Choroid plexus epithelial cell (primary cell): ENCODE measurements at regions not wholly inside any gene's neighbourhood (a gene's known extent, or its start where the extent isn't known, plus 50 kb on each side); places are given as distances from the start of the nearest gene placed in this dataset.

Experiments used
- DNase-seq: peaks from one replicate; pipeline ENCODE4 v3.0.0-alpha.2; 2010; ENCODE audit warnings: low read depth
- H3K4me3 ChIP-seq: 2 replicates; pipeline ENCODE4 v1.5.1; 2011; ENCODE audit warnings: low read depth, mild to moderate bottlenecking, control low read depth, low read length, moderate library complexity
- TF ChIP-seq, protein P1 (sequence below): conservative IDR thresholded peaks from 2 replicates; pipeline ENCODE4 v1.5.1; 2011; ENCODE audit warnings: low read depth, mild to moderate bottlenecking, control low read depth, inconsistent platforms, low read length, moderate library complexity

- TF ChIP-seq, protein P1, sequence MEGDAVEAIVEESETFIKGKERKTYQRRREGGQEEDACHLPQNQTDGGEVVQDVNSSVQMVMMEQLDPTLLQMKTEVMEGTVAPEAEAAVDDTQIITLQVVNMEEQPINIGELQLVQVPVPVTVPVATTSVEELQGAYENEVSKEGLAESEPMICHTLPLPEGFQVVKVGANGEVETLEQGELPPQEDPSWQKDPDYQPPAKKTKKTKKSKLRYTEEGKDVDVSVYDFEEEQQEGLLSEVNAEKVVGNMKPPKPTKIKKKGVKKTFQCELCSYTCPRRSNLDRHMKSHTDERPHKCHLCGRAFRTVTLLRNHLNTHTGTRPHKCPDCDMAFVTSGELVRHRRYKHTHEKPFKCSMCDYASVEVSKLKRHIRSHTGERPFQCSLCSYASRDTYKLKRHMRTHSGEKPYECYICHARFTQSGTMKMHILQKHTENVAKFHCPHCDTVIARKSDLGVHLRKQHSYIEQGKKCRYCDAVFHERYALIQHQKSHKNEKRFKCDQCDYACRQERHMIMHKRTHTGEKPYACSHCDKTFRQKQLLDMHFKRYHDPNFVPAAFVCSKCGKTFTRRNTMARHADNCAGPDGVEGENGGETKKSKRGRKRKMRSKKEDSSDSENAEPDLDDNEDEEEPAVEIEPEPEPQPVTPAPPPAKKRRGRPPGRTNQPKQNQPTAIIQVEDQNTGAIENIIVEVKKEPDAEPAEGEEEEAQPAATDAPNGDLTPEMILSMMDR = no peak
Measured at GRCh38 chr13:22152751-22153150, 481.9 kb downstream of the FGF9 start.

DNA sequence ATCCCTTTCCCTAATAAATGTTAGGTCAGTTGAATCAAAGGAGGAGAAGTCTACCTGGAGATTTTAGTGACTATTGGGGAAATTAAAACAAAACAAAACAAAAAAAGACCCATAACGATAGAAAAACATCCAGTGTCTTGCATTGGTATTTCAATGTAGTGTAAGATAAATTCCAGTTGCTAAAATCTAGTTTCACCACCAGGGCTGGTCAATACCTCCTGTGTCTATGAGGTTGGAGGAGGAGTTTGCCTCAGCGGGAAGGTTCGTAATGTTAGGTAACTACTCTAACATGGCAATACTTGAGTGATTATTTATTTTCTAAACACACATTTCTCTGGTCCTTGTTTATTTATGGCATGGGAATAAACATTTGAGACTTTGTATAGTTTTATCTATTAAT is 483.2 kb downstream of the FGF9 start:
- DNase-seq = no peak
- H3K4me3 ChIP-seq = no peak overlapping the region
- TF ChIP-seq, protein P1 = no peak

More at GRCh38 chr13:22152751-22153150, 481.9 kb downstream of the FGF9 start:
- no peak overlapping the region for H3K4me3 ChIP-seq
- no peak for DNase-seq

DNA sequence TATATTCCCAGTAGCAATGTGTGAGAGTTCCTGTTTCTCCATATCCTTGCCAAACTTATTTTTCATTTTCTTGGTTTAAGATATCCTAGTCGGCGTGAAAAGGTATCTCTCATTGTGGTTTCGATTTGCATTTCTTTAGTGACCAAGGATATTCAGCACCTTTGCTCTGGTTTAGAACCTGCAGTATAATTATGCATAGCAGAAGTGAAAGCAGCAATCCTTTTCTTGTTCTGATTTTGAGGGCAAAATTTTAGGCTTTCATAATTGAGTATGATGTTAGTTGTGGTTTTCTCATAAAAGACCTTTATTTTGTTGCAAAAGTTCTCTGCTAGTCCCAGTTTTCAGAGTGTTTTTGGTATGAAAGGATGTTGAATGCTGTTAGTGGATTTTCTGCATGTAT is 491.0 kb downstream of the FGF9 start:
- TF ChIP-seq, protein P1 = no peak

DNA sequence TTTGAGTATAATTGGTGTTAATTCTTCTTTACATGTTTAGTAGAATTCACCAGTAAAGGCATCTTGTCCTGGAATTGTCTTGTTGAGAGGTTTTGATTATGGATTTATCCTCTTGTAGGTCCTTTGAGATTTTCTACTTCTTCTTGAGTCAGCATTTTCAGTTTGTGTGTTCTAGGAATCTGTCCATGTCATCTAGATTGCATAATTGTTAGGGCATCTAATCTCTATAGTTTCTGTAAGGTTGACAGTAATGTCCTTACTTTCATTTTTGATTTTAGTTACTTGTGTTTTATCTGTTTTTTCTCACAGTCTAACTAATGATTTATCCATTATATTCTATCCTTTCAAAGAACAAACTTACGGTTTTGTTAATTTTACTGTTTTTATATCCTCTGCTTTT is 492.0 kb downstream of the FGF9 start:
- TF ChIP-seq, protein P1 = no peak
- H3K4me3 ChIP-seq = no peak overlapping the region
- no peak for DNase-seq

More for the DNA sequence above, 491.0 kb downstream of the FGF9 start:
- no peak overlapping the region for H3K4me3 ChIP-seq
- DNase-seq = no peak

GRCh38 chr13:22168437-22169190 is 497.7 kb downstream of the FGF9 start:
- DNase-seq = no peak
- H3K4me3 ChIP-seq = no peak overlapping the region
- TF ChIP-seq, protein P1 = no peak

GRCh38 chr13:22169473-22169872 is 498.6 kb downstream of the FGF9 start:
- no peak overlapping the region for H3K4me3 ChIP-seq
- TF ChIP-seq, protein P1 = no peak
- no peak for DNase-seq

GRCh38 chr13:22173610-22174009 is 502.7 kb downstream of the FGF9 start:
- DNase-seq = peak; percentile 4
- TF ChIP-seq, protein P1 = no peak
- no peak overlapping the region for H3K4me3 ChIP-seq
